ENCODE measurements at regions not wholly inside any gene's neighbourhood (a gene's known extent, or its start where the extent isn't known, plus 50 kb on each side); places are given as distances from the start of the nearest gene placed in this dataset.

GRCh38 chr9:89664896-89665329 lies 60.1 kb downstream of the GADD45G start:
- peaks cover 35 to 57% of the 10 kb centered on the region in 2 donors for H3K27me3 Mint-ChIP-seq
- DNase-seq = no peak
- no peaks in the 10 kb centered on the region for H3K9me3 Mint-ChIP-seq
- H3K4me1 Mint-ChIP-seq (ENCODE audit: low read depth in 2 of 2) = no peaks in the 10 kb centered on the region
- ATAC-seq (replicated peaks) = no peak
- H3K36me3 Mint-ChIP-seq (ENCODE audit: insufficient read depth) = no peaks in the 10 kb centered on the region
- no peak overlapping the region for H3K27ac Mint-ChIP-seq
- no peak overlapping the region for H3K4me3 Mint-ChIP-seq

- H3K27ac Mint-ChIP-seq = no peak overlapping the region
- ATAC-seq (replicated peaks) (no peak), DNase-seq (no peak)
- H3K4me1 Mint-ChIP-seq (ENCODE audit: low read depth in 2 of 2) = no peaks in the 10 kb centered on the region
- no peaks in the 10 kb centered on the region for H3K36me3 Mint-ChIP-seq (ENCODE audit: insufficient read depth)
- H3K4me3 Mint-ChIP-seq = no peak overlapping the region
- peaks cover 35 to 48% of the 10 kb centered on the region in 2 donors for H3K27me3 Mint-ChIP-seq
- H3K9me3 Mint-ChIP-seq = peaks cover 2 to 5% of the 10 kb centered on the region in 2 donors
Measured at GRCh38 chr9:89666364-89666763, 61.6 kb downstream of the GADD45G start.

GRCh38 chr9:89666950-89667349 lies 62.1 kb downstream of the GADD45G start:
- peaks cover 31 to 42% of the 10 kb centered on the region in 2 donors for H3K27me3 Mint-ChIP-seq
- no peaks in the 10 kb centered on the region for H3K36me3 Mint-ChIP-seq (ENCODE audit: insufficient read depth)
- H3K27ac Mint-ChIP-seq = no peak overlapping the region
- H3K4me3 Mint-ChIP-seq = no peak overlapping the region
- H3K4me1 Mint-ChIP-seq (ENCODE audit: low read depth in 2 of 2) = no peaks in the 10 kb centered on the region
- peaks cover 2 to 9% of the 10 kb centered on the region in 2 donors for H3K9me3 Mint-ChIP-seq
- no peak for ATAC-seq (replicated peaks)
- DNase-seq = no peak

GRCh38 chr9:89667726-89668125 lies 62.9 kb downstream of the GADD45G start:
- Mint-ChIP-seq H3K36me3 (ENCODE audit: insufficient read depth) (no peaks in the 10 kb centered on the region), H3K27ac (no peak overlapping the region), H3K4me3 (no peak overlapping the region), H3K27me3 (peaks cover 26 to 34% of the 10 kb centered on the region in 2 donors), H3K4me1 (ENCODE audit: low read depth in 2 of 2) (no peaks in the 10 kb centered on the region), H3K9me3 (peaks cover 2 to 9% of the 10 kb centered on the region in 2 donors)
- ATAC-seq (replicated peaks) (no peak), DNase-seq (no peak)

GRCh38 chr9:89668216-89668865 lies 63.5 kb downstream of the GADD45G start:
- no peaks in the 10 kb centered on the region for H3K36me3 Mint-ChIP-seq (ENCODE audit: insufficient read depth)
- H3K4me1 Mint-ChIP-seq (ENCODE audit: low read depth in 2 of 2) = no peaks in the 10 kb centered on the region
- H3K9me3 Mint-ChIP-seq = peaks cover 2 to 9% of the 10 kb centered on the region in 2 donors
- DNase-seq (no peak), ATAC-seq (replicated peaks) (no peak)
- H3K27ac Mint-ChIP-seq = no peak overlapping the region
- peaks cover 24 to 28% of the 10 kb centered on the region in 2 donors for H3K27me3 Mint-ChIP-seq
- no peak overlapping the region for H3K4me3 Mint-ChIP-seq

GRCh38 chr9:89668866-89669246 lies 64.0 kb downstream of the GADD45G start:
- H3K27ac Mint-ChIP-seq = no peak overlapping the region
- H3K4me1 Mint-ChIP-seq (ENCODE audit: low read depth in 2 of 2) = no peaks in the 10 kb centered on the region
- no peak for ATAC-seq (replicated peaks)
- DNase-seq = no peak
- H3K9me3 Mint-ChIP-seq = peaks cover 2 to 9% of the 10 kb centered on the region in 2 donors
- no peaks in the 10 kb centered on the region for H3K36me3 Mint-ChIP-seq (ENCODE audit: insufficient read depth)
- no peak overlapping the region for H3K4me3 Mint-ChIP-seq
- H3K27me3 Mint-ChIP-seq = peaks cover 19 to 23% of the 10 kb centered on the region in 2 donors

GRCh38 chr9:89669361-89669842 lies 64.6 kb downstream of the GADD45G start:
- ATAC-seq (replicated peaks) (no peak), DNase-seq (no peak)
- Mint-ChIP-seq H3K27me3 (peaks cover 17 to 21% of the 10 kb centered on the region in 2 donors), H3K27ac (no peak overlapping the region), H3K4me3 (no peak overlapping the region), H3K36me3 (ENCODE audit: insufficient read depth) (no peaks in the 10 kb centered on the region), H3K4me1 (ENCODE audit: low read depth in 2 of 2) (no peaks in the 10 kb centered on the region), H3K9me3 (peaks cover 2 to 9% of the 10 kb centered on the region in 2 donors)

- ATAC-seq (replicated peaks) = no peak
- no peaks in the 10 kb centered on the region for H3K36me3 Mint-ChIP-seq (ENCODE audit: insufficient read depth)
- no peaks in the 10 kb centered on the region for H3K4me1 Mint-ChIP-seq (ENCODE audit: low read depth in 2 of 2)
- no peak overlapping the region for H3K4me3 Mint-ChIP-seq
- H3K9me3 Mint-ChIP-seq = peaks cover 2 to 9% of the 10 kb centered on the region in 2 donors
- no peak for DNase-seq
- peaks cover 16% of the 10 kb centered on the region in 2 donors for H3K27me3 Mint-ChIP-seq
- no peak overlapping the region for H3K27ac Mint-ChIP-seq
Measured at GRCh38 chr9:89670114-89670513, 65.3 kb downstream of the GADD45G start.

GRCh38 chr9:89670801-89671434 lies 66.1 kb downstream of the GADD45G start:
- H3K4me1 Mint-ChIP-seq (ENCODE audit: low read depth in 2 of 2) = no peaks in the 10 kb centered on the region
- DNase-seq (no peak), ATAC-seq (replicated peaks) (no peak)
- H3K27me3 Mint-ChIP-seq = peaks cover 8% of the 10 kb centered on the region in 2 donors
- peaks cover 2 to 9% of the 10 kb centered on the region in 2 donors for H3K9me3 Mint-ChIP-seq
- no peaks in the 10 kb centered on the region for H3K36me3 Mint-ChIP-seq (ENCODE audit: insufficient read depth)
- H3K27ac Mint-ChIP-seq = no peak overlapping the region
- H3K4me3 Mint-ChIP-seq = no peak overlapping the region

GRCh38 chr9:89674667-89675057 lies 69.8 kb downstream of the GADD45G start:
- DNase-seq (no peak), ATAC-seq (replicated peaks) (no peak)
- Mint-ChIP-seq H3K36me3 (ENCODE audit: insufficient read depth) (no peaks in the 10 kb centered on the region), H3K27me3 (peaks cover 7 to 13% of the 10 kb centered on the region in 2 donors), H3K4me1 (ENCODE audit: low read depth in 2 of 2) (no peaks in the 10 kb centered on the region), H3K9me3 (peaks cover 2 to 9% of the 10 kb centered on the region in 2 donors), H3K27ac (no peak overlapping the region), H3K4me3 (no peak overlapping the region)

GRCh38 chr9:89675058-89675742 lies 70.4 kb downstream of the GADD45G start:
- no peak for DNase-seq
- H3K27ac Mint-ChIP-seq = no peak overlapping the region
- no peak overlapping the region for H3K4me3 Mint-ChIP-seq
- H3K9me3 Mint-ChIP-seq = peaks cover 2 to 9% of the 10 kb centered on the region in 2 donors
- no peaks in the 10 kb centered on the region for H3K36me3 Mint-ChIP-seq (ENCODE audit: insufficient read depth)
- peaks cover 7 to 13% of the 10 kb centered on the region in 2 donors for H3K27me3 Mint-ChIP-seq
- H3K4me1 Mint-ChIP-seq (ENCODE audit: low read depth in 2 of 2) = no peaks in the 10 kb centered on the region
- ATAC-seq (replicated peaks) = no peak

GRCh38 chr9:89676281-89676680 lies 71.5 kb downstream of the GADD45G start:
- peaks cover under 1 to 4% of the 10 kb centered on the region in 2 donors for H3K9me3 Mint-ChIP-seq

GRCh38 chr9:89677702-89678395 lies 73.0 kb downstream of the GADD45G start:
- no peak for ATAC-seq (replicated peaks)

More at GRCh38 chr9:89676281-89676680, 71.5 kb downstream of the GADD45G start:
- H3K36me3 Mint-ChIP-seq (ENCODE audit: insufficient read depth) = no peaks in the 10 kb centered on the region
- DNase-seq = no peak
- no peaks in the 10 kb centered on the region for H3K4me1 Mint-ChIP-seq (ENCODE audit: low read depth in 2 of 2)
- H3K27ac Mint-ChIP-seq = no peak overlapping the region
- no peak for ATAC-seq (replicated peaks)
- H3K4me3 Mint-ChIP-seq = no peak overlapping the region
- peaks cover 7 to 13% of the 10 kb centered on the region in 2 donors for H3K27me3 Mint-ChIP-seq

More at GRCh38 chr9:89677702-89678395, 73.0 kb downstream of the GADD45G start:
- peaks cover 7 to 13% of the 10 kb centered on the region in 2 donors for H3K27me3 Mint-ChIP-seq
- H3K4me1 Mint-ChIP-seq (ENCODE audit: low read depth in 2 of 2) = no peaks in the 10 kb centered on the region
- no peak for DNase-seq
- H3K27ac Mint-ChIP-seq = no peak overlapping the region
- no peak overlapping the region for H3K4me3 Mint-ChIP-seq
- no peaks in the 10 kb centered on the region for H3K36me3 Mint-ChIP-seq (ENCODE audit: insufficient read depth)
- H3K9me3 Mint-ChIP-seq = no peaks in the 10 kb centered on the region
